H1 (cell line): ENCODE measurements at regions not wholly inside any gene's neighbourhood (a gene's known extent, or its start where the extent isn't known, plus 50 kb on each side); places are given as distances from the start of the nearest gene placed in this dataset.

Experiments used
- CEBPB ChIP-seq: IDR thresholded peaks from 2 replicates; pipeline ENCODE4 v1.6.1; 2012; ENCODE audit warnings: low read depth, low read length
- CTCF ChIP-seq, 3 experiments: IDR thresholded peaks; 1 replicate in 2 of 3; 2 replicates in 1 of 3; pipeline versions ENCODE4 v1.5.1 to v1.6.1; 2011; ENCODE audit warnings: low read length in 3 of 3, mild to moderate bottlenecking in 3 of 3, inconsistent platforms in 2 of 3, low read depth in 1 of 3, moderate library complexity in 1 of 3; ENCODE audit not compliant: insufficient read depth in 1 of 3; ENCODE audit errors: control extremely low read depth in 1 of 3
- EZH2 ChIP-seq: fragments of 200-600 bp; sonication (generic); IDR thresholded peaks from 2 replicates; pipeline ENCODE4 v1.7.1; 2012; ENCODE audit warnings: low read depth, mild to moderate bottlenecking, moderate library complexity, low read length, inconsistent platforms; ENCODE audit not compliant: severe bottlenecking
- JUN ChIP-seq: IDR thresholded peaks from 2 replicates; pipeline ENCODE4 v1.6.1; 2011; ENCODE audit warnings: low read depth, mild to moderate bottlenecking, improper control_type of control experiment, low read length
- JUND ChIP-seq: IDR thresholded peaks from 2 replicates; pipeline ENCODE4 v1.6.1; 2011; ENCODE audit warnings: mild to moderate bottlenecking, improper control_type of control experiment, low read length
- POLR2A ChIP-seq, 2 experiments: IDR thresholded peaks; 1 replicate in 1 of 2; 2 replicates in 1 of 2; pipeline ENCODE4 v1.6.1; 2011; ENCODE audit warnings: low read depth in 2 of 2, low read length in 2 of 2, mild to moderate bottlenecking in 2 of 2; ENCODE audit errors: control extremely low read depth in 1 of 2
- POLR2AphosphoS5 ChIP-seq: IDR thresholded peaks from 2 replicates; pipeline ENCODE4 v1.6.1; 2011; ENCODE audit warnings: low read depth, low read length
- SIN3A ChIP-seq, 2 experiments: IDR thresholded peaks in 1 of 2; conservative IDR thresholded peaks in 1 of 2; 2 replicates each; pipeline ENCODE4 v1.6.1; 2011 to 2012; ENCODE audit warnings: low read length in 2 of 2, improper control_type of control experiment in 1 of 2, low read depth in 1 of 2, mild to moderate bottlenecking in 1 of 2
- SRF ChIP-seq: IDR thresholded peaks from 2 replicates; pipeline ENCODE4 v1.6.1; 2011; ENCODE audit warnings: mild to moderate bottlenecking, low read depth, low read length, moderate library complexity
- TAF7 ChIP-seq: optimal IDR thresholded peaks from 2 replicates; pipeline ENCODE3; 2011; ENCODE audit warnings: low read depth, mild to moderate bottlenecking, inconsistent platforms, low read length, moderate library complexity, borderline replicate concordance
- USF2 ChIP-seq: IDR thresholded peaks from 2 replicates; pipeline ENCODE4 v1.6.1; 2011; ENCODE audit warnings: low read length, improper control_type of control experiment
- TF ChIP-seq, protein P1 (sequence below): IDR thresholded peaks from 2 replicates; pipeline ENCODE4 v1.6.1; 2012; ENCODE audit warnings: inconsistent platforms
- TF ChIP-seq, protein P2 (sequence below): IDR thresholded peaks from 2 replicates; pipeline ENCODE4 v1.6.1; 2012; ENCODE audit warnings: inconsistent platforms

DNA sequence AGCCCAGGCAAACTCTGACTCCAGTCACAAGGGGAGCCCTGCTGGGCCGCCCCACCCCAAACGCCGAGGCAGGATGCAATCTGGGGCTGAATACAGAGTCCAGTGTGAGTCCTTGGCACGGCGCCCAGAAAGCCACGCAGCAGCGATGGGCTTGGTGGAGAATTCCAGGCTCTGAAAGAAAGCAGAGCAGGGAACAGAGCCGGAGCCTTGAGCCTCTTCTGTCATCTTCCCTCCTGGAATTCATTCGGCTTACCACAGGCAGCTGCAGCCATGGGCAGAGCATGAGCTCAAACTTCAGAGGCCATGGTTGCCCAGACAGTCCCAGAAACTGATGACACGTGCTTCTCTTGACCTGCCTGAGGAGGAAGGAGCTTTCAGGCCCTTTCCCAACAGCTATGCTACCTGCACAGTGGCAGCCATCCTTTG is 441.1 kb upstream of the JARID2 start:
- TF ChIP-seq CTCF (IDR thresholded peaks at IDR 0.05; ENCODE audit: control extremely low read depth in 1 of 3, insufficient read depth in 1 of 3, low read depth in 1 of 3, low read length in 3 of 3) (no peak), POLR2AphosphoS5 (no peak), EZH2 (no peak), CEBPB (no peak), POLR2A (IDR thresholded peaks at IDR 0.05; ENCODE audit: control extremely low read depth in 1 of 2, low read depth in 2 of 2, low read length in 2 of 2) (no peak), JUND (no peak), TAF7 (no peak), SRF (no peak), JUN (no peak), SIN3A (conservative IDR thresholded peaks at IDR 0.05 in 1 of 2, IDR thresholded peaks at IDR 0.05 in 1 of 2; ENCODE audit: low read depth in 1 of 2, low read length in 2 of 2) (no peak), USF2 (no peak)
- TF ChIP-seq, protein P1, sequence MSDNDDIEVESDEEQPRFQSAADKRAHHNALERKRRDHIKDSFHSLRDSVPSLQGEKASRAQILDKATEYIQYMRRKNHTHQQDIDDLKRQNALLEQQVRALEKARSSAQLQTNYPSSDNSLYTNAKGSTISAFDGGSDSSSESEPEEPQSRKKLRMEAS: no peak
- TF ChIP-seq, protein P2, sequence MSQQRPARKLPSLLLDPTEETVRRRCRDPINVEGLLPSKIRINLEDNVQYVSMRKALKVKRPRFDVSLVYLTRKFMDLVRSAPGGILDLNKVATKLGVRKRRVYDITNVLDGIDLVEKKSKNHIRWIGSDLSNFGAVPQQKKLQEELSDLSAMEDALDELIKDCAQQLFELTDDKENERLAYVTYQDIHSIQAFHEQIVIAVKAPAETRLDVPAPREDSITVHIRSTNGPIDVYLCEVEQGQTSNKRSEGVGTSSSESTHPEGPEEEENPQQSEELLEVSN: no peak
